ENCODE measurements at regions not wholly inside any gene's neighbourhood (a gene's known extent, or its start where the extent isn't known, plus 50 kb on each side); places are given as distances from the start of the nearest gene placed in this dataset.
"Not testable (repeated sequence)": the region's sequence is repeated elsewhere in the genome, so short reads cannot be mapped to it uniquely, and the experiment has no call there.

- TF ChIP-seq EZH2 (IDR thresholded peaks at IDR 0.05; ENCODE audit: insufficient read depth, poor library complexity, severe bottlenecking); EZH2phosphoT487 (IDR thresholded peaks at IDR 0.05; ENCODE audit: insufficient read depth, low read depth): not testable (repeated sequence)
These were observed 800.0 kb downstream of the TENT5A start for GRCh38 chr6:80952479-80952878.

All from GM23248 (cell line).